PC-3 (cell line): ENCODE measurements at regions not wholly inside any gene's neighbourhood (a gene's known extent, or its start where the extent isn't known, plus 50 kb on each side); places are given as distances from the start of the nearest gene placed in this dataset.
A peak's percentile ranks its signal among the peaks of the same experiment; 100 is the strongest.

Experiments
- ATAC-seq: fragments of 200-7000 bp; cut with Tn5 transposase; 2 replicates; pipeline ENCODE4 v1.9.1; 2020; ENCODE audit warnings: mild to moderate bottlenecking, moderate library complexity
- BruUV-seq: library from RNA; stranded (reverse); fragments of 400-500 nt; replicated peaks from 2 replicates; lab custom pipeline; 2021; lab: Mats Ljungman, UMichigan
- CTCF ChIA-PET: fragments of 300-600 bp; sonication (Branson Sonifier 250); formaldehyde crosslinking; loops from one replicate; lab custom pipeline; 2022; ENCODE audit warnings: antibody characterized with exemption; lab: Charles Lee
- POLR2A ChIA-PET: fragments of 300-600 bp; sonication (Branson Sonifier 250); formaldehyde crosslinking; loops from one replicate; lab custom pipeline; 2022; ENCODE audit warnings: antibody characterized with exemption; ENCODE audit not compliant: unreplicated experiment; lab: Charles Lee
- DNase-seq: peaks from one replicate; pipeline ENCODE4 v3.0.0-alpha.2; 2015
- H2AFZ ChIP-seq: fragments of 300-600 bp; sonication (generic); 2 replicates; pipeline ENCODE4 v1.6.0; 2016; ENCODE audit warnings: antibody characterized with exemption, low read length
- H3F3A ChIP-seq: fragments of 300-600 bp; sonication (generic); one replicate; pipeline ENCODE4 v1.6.0; 2017; ENCODE audit warnings: antibody characterized with exemption, low read length, control low read depth, mild to moderate bottlenecking; ENCODE audit not compliant: unreplicated experiment
- H3K27ac ChIP-seq: fragments of 300-600 bp; sonication (generic); 2 replicates; pipeline ENCODE4 v1.5.1; 2016; ENCODE audit warnings: mild to moderate bottlenecking, low read length
- H3K27me3 ChIP-seq: fragments of 300-600 bp; sonication (generic); 2 replicates; pipeline ENCODE4 v1.6.1; 2016; ENCODE audit warnings: low read length, mixed read lengths
- H3K36me3 ChIP-seq: fragments of 300-600 bp; sonication (generic); 2 replicates; pipeline ENCODE4 v1.6.1; 2016; ENCODE audit warnings: low read depth, mixed run types, low read length, mixed read lengths
- H3K4me1 ChIP-seq: fragments of 300-600 bp; sonication (generic); 2 replicates; pipeline ENCODE4 v1.5.1; 2016; ENCODE audit warnings: low read length; ENCODE audit not compliant: insufficient read depth
- H3K4me2 ChIP-seq: fragments of 300-600 bp; sonication (generic); 2 replicates; pipeline ENCODE4 v1.6.0; 2016; ENCODE audit warnings: low read length
- H3K4me3 ChIP-seq: fragments of 300-600 bp; sonication (generic); 2 replicates; pipeline ENCODE4 v1.5.1; 2016; ENCODE audit warnings: mild to moderate bottlenecking, low read length, mixed read lengths
- H3K79me2 ChIP-seq: fragments of 300-600 bp; sonication (generic); 2 replicates; pipeline ENCODE4 v1.6.1; 2017; ENCODE audit warnings: low read length, mixed read lengths
- H3K9ac ChIP-seq: fragments of 300-600 bp; sonication (generic); 2 replicates; pipeline ENCODE4 v1.6.0; 2016; ENCODE audit warnings: mild to moderate bottlenecking, low read length
- H3K9me2 ChIP-seq: fragments of 300-600 bp; sonication (generic); replicated peaks from 2 replicates; pipeline ENCODE4 v1.6.1; 2016; ENCODE audit warnings: mixed run types, low read length, mixed read lengths
- H3K9me3 ChIP-seq: fragments of 300-600 bp; sonication (generic); 2 replicates; pipeline ENCODE4 v1.6.1; 2016; ENCODE audit warnings: low read length, mixed read lengths
- H4K20me1 ChIP-seq: fragments of 300-600 bp; sonication (generic); 2 replicates; pipeline ENCODE4 v1.6.1; 2016; ENCODE audit warnings: low read length, mixed read lengths
- EZH2 ChIP-seq: fragments of 300-600 bp; sonication (generic); IDR thresholded peaks from one replicate; pipeline ENCODE4 v1.6.1; 2017; ENCODE audit warnings: antibody characterized with exemption, mild to moderate bottlenecking, low read length; ENCODE audit not compliant: unreplicated experiment
- EZH2phosphoT487 ChIP-seq: fragments of 300-600 bp; sonication (generic); IDR thresholded peaks from 2 replicates; pipeline ENCODE4 v1.6.1; 2018; ENCODE audit warnings: mild to moderate bottlenecking, antibody characterized with exemption, low read length, borderline replicate concordance
- intact Hi-C: fragments of 100-400 bp; cut with micrococcal nuclease; formaldehyde crosslinking; loops from 2 replicates; pipeline ENCODE4 v1.9.0; 2023
- TF ChIP-seq, protein P1 (sequence below): fragments of 300-600 bp; sonication (generic); conservative IDR thresholded peaks from 2 replicates; pipeline ENCODE4 v1.5.1; 2017; ENCODE audit warnings: antibody characterized with exemption, low read depth, mild to moderate bottlenecking, low read length

DNA sequence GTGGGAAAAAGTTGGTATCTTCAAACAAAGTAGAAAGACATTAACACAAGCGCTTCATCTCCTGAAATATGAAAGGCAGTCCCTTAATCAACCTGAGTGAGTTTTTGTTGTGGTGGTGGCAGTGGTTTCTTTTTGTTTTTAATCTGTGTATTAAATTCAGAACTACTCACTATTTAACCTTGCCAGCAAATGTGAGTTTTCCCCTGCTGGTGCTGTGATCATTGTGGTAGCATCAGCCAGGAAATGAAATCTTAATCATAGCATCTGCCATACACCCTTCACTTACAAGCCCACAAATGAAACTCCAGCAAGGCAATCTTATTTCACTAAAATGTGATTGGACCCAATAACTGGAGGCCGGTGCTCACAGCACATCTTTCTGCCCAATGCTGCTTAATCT is 229.7 kb downstream of the SHOX2 start:
- CTCF ChIA-PET, result no interaction called here

DNA sequence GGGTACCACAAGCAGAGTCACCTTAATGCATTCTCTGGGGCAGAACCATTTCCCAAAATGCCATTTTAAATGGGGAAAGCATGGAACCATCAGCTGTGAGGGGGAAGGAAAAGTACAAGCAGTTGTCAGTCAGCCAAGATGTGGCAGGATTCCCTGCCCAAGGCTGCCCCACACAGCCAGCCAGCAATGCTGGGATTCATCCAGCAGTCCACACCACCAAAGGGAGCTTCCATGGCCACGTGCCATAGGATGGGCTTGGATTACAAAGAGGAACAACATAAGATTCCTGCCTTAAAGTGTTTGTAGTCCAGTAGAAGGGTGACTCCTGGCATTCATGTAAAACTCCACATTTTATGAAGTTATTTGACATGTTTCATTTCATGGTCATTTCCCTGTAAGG is 233.3 kb downstream of the SHOX2 start:
- no peak overlapping the region for H2AFZ ChIP-seq
- no peak for DNase-seq
- H3K79me2 ChIP-seq, result no peaks in the 10 kb centered on the region
- ChIA-PET POLR2A (no interaction called here), CTCF (no interaction called here)
- no peak for TF ChIP-seq EZH2
- TF ChIP-seq, protein P1, sequence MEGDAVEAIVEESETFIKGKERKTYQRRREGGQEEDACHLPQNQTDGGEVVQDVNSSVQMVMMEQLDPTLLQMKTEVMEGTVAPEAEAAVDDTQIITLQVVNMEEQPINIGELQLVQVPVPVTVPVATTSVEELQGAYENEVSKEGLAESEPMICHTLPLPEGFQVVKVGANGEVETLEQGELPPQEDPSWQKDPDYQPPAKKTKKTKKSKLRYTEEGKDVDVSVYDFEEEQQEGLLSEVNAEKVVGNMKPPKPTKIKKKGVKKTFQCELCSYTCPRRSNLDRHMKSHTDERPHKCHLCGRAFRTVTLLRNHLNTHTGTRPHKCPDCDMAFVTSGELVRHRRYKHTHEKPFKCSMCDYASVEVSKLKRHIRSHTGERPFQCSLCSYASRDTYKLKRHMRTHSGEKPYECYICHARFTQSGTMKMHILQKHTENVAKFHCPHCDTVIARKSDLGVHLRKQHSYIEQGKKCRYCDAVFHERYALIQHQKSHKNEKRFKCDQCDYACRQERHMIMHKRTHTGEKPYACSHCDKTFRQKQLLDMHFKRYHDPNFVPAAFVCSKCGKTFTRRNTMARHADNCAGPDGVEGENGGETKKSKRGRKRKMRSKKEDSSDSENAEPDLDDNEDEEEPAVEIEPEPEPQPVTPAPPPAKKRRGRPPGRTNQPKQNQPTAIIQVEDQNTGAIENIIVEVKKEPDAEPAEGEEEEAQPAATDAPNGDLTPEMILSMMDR, result no peak
- no peak for TF ChIP-seq EZH2phosphoT487
- H3K9ac ChIP-seq, result no peak overlapping the region
- no TSS peak for BruUV-seq
- H3K27me3 ChIP-seq, result no peaks in the 10 kb centered on the region
- H3K36me3 ChIP-seq, result no peaks in the 10 kb centered on the region
- no peaks in the 10 kb centered on the region for H3K4me1 ChIP-seq
- no peaks in the 10 kb centered on the region for H4K20me1 ChIP-seq
- 0 out of 2 replicates have a peak, but pooled peaks have one; percentile 20 for ATAC-seq
- no peak overlapping the region for H3K4me2 ChIP-seq
- no peaks in the 10 kb centered on the region for H3F3A ChIP-seq
- H3K27ac ChIP-seq, result no peak overlapping the region
- no peak overlapping the region for H3K4me3 ChIP-seq
- no peaks in the 10 kb centered on the region for H3K9me2 ChIP-seq
- no peaks in the 10 kb centered on the region for H3K9me3 ChIP-seq
- intact Hi-C loops, result no loop called here

More for the DNA sequence above, 229.7 kb downstream of the SHOX2 start:
- no peaks in the 10 kb centered on the region for H3F3A ChIP-seq
- no peaks in the 10 kb centered on the region for H3K27me3 ChIP-seq
- H3K9me2 ChIP-seq, result no peaks in the 10 kb centered on the region
- no peak overlapping the region for H3K4me3 ChIP-seq
- no peak overlapping the region for H3K4me2 ChIP-seq
- no peaks in the 10 kb centered on the region for H3K36me3 ChIP-seq
- POLR2A ChIA-PET, result no interaction called here
- no peak for ATAC-seq
- no peak overlapping the region for H2AFZ ChIP-seq
- H4K20me1 ChIP-seq, result no peaks in the 10 kb centered on the region
- no peak overlapping the region for H3K27ac ChIP-seq
- no peaks in the 10 kb centered on the region for H3K4me1 ChIP-seq
- no TSS peak for BruUV-seq
- TF ChIP-seq EZH2, result no peak
- TF ChIP-seq, protein P1, result no peak
- no peak for TF ChIP-seq EZH2phosphoT487
- H3K79me2 ChIP-seq, result no peaks in the 10 kb centered on the region
- no peak for DNase-seq
- intact Hi-C loops, result no loop called here
- no peak overlapping the region for H3K9ac ChIP-seq
- H3K9me3 ChIP-seq, result no peaks in the 10 kb centered on the region

DNA sequence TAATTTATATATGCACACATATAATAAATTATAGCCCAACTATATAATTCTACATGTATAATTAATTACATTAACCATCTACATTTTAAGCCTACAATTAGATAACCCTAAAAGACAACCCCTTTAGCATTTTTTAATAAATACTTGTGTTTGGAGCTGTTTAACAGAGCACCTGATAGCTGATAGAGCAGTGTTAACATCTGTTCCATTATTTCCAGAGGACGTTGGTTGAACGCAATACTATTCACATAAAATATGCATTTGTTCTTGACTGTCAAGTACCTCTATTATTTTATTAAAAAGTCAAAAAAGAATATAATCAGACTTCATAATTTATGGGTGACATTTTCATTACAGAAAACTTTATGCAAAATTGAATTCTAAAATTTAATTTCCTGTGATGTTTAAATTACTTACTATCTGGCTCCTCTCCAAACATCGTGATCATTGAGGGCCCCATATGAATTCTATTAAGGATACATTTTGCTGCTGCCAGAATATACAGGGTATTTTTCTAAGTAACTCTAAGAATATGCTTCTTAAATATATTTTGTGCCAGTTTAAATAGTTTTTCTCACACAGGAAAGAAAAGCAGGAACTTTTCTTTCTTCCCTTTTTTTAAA is 234.3 kb downstream of the SHOX2 start:
- no peaks in the 10 kb centered on the region for H3K4me1 ChIP-seq
- H3K36me3 ChIP-seq, result no peaks in the 10 kb centered on the region
- H3K4me2 ChIP-seq, result no peak overlapping the region
- POLR2A ChIA-PET, result no interaction called here
- H3K9me2 ChIP-seq, result no peaks in the 10 kb centered on the region
- intact Hi-C loops, result no loop called here
- CTCF ChIA-PET, result no interaction called here
- BruUV-seq, result no TSS peak
- H3K4me3 ChIP-seq, result no peak overlapping the region
- no peak for DNase-seq
- H3K79me2 ChIP-seq, result no peaks in the 10 kb centered on the region
- H3K27me3 ChIP-seq, result no peaks in the 10 kb centered on the region
- TF ChIP-seq EZH2phosphoT487 (no peak), EZH2 (no peak)
- TF ChIP-seq, protein P1, result no peak
- H3K27ac ChIP-seq, result no peak overlapping the region
- H2AFZ ChIP-seq, result no peak overlapping the region
- H3K9ac ChIP-seq, result no peak overlapping the region
- H3F3A ChIP-seq, result no peaks in the 10 kb centered on the region
- no peaks in the 10 kb centered on the region for H3K9me3 ChIP-seq
- H4K20me1 ChIP-seq, result no peaks in the 10 kb centered on the region
- no peak for ATAC-seq
